ENCODE measurements at regions not wholly inside any gene's neighbourhood (a gene's known extent, or its start where the extent isn't known, plus 50 kb on each side); places are given as distances from the start of the nearest gene placed in this dataset.

GRCh38 chr16:64534180-64534780 lies 587.6 kb downstream of the CDH11 start:
- TF ChIP-seq CTCF (IDR thresholded peaks at IDR 0.05; ENCODE audit: unreplicated experiment): no peak
- Mint-ChIP-seq H3K4me1 (no peaks in the 10 kb centered on the region), H3K27ac (no peak overlapping the region), H3K4me3 (no peak overlapping the region), H3K27me3 (ENCODE audit: low read depth) (no peaks in the 10 kb centered on the region), H3K9me3 (no peaks in the 10 kb centered on the region), H3K36me3 (no peaks in the 10 kb centered on the region)
- DNase-seq (ENCODE audit: low spot score in 2 of 2, unreplicated experiment in 2 of 2): no peak

DNA sequence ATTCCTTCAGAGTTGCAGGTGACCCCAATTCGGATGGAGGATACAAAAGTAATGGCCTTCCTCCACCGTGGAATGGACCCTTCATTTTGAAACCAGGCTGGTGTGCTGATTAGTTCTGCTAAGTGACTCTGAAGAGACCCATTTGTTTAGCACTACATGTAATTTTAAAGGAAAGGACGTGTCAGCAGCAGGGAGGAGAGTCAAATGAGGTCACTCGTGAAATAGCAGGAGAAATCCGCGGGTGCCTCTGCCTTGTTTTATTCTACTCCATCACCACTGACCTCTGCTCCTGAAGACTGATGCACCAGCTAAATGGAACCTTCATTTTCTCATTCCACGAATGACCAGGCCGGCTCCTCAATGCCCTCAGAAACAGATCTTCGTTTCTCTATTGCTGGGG lies 589.2 kb downstream of the CDH11 start:
- Mint-ChIP-seq H3K9me3 (no peaks in the 10 kb centered on the region), H3K27ac (no peak overlapping the region), H3K36me3 (no peaks in the 10 kb centered on the region), H3K4me1 (no peaks in the 10 kb centered on the region), H3K4me3 (no peak overlapping the region), H3K27me3 (ENCODE audit: low read depth) (no peaks in the 10 kb centered on the region)
- TF ChIP-seq CTCF (IDR thresholded peaks at IDR 0.05; ENCODE audit: unreplicated experiment): no peak
- no peak for DNase-seq (ENCODE audit: low spot score in 2 of 2, unreplicated experiment in 2 of 2)

DNA sequence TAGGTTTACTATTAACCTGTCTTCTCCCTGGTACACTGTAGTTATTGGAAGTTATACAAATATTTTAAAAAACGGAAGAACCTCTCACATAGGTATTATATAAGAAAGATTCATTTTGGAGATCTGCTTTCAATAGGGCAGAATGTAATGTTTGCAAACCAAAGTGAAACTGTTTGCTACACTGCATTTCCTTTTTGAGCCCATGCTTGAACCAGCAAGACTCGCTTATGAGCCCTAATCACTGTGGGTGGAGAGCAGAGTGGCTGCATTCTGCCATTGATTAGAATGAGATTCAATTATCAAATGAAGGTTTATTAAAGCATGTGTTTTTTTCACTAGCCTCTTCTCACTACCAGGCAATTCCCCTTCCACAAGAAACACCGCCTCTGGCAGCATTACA lies 589.7 kb downstream of the CDH11 start:
- Mint-ChIP-seq H3K27me3 (ENCODE audit: low read depth) (no peaks in the 10 kb centered on the region), H3K36me3 (no peaks in the 10 kb centered on the region), H3K4me3 (no peak overlapping the region), H3K4me1 (no peaks in the 10 kb centered on the region), H3K27ac (no peak overlapping the region), H3K9me3 (no peaks in the 10 kb centered on the region)
- TF ChIP-seq CTCF (IDR thresholded peaks at IDR 0.05; ENCODE audit: unreplicated experiment): no peak
- DNase-seq (ENCODE audit: low spot score in 2 of 2, unreplicated experiment in 2 of 2): no peak

DNA sequence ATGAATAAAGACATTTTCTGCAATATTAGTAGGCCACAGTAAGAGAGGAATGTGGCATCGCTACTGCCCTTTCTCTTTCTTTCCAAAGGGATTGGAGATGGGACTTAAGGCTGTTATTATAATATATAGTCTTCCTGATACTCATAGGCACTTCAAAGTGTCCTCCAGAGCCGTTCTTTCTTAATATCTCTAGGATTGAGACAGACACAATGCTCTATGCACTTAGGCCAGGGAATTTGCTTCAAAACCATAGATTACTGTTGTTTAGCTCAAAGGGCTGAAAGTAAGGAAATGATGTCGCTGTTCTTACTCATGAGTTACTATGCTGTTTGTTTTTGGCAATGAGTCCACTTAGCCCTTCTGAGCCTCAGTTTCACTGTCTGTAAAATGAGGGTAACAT lies 590.5 kb downstream of the CDH11 start:
- no peak for TF ChIP-seq CTCF (IDR thresholded peaks at IDR 0.05; ENCODE audit: unreplicated experiment)
- Mint-ChIP-seq H3K9me3 (no peaks in the 10 kb centered on the region), H3K36me3 (no peaks in the 10 kb centered on the region), H3K27ac (no peak overlapping the region), H3K27me3 (ENCODE audit: low read depth) (no peaks in the 10 kb centered on the region), H3K4me1 (no peaks in the 10 kb centered on the region), H3K4me3 (no peak overlapping the region)
- no peak for DNase-seq (ENCODE audit: low spot score in 2 of 2, unreplicated experiment in 2 of 2)

GRCh38 chr16:64522548-64522947 lies 599.3 kb downstream of the CDH11 start:
- Mint-ChIP-seq H3K27ac (no peak overlapping the region), H3K4me1 (no peaks in the 10 kb centered on the region), H3K27me3 (ENCODE audit: low read depth) (no peaks in the 10 kb centered on the region), H3K36me3 (no peaks in the 10 kb centered on the region), H3K9me3 (no peaks in the 10 kb centered on the region), H3K4me3 (no peak overlapping the region)
- no peak for DNase-seq (ENCODE audit: low spot score in 2 of 2, unreplicated experiment in 2 of 2)
- TF ChIP-seq CTCF (IDR thresholded peaks at IDR 0.05; ENCODE audit: unreplicated experiment): no peak

- H3K36me3 Mint-ChIP-seq: no peaks in the 10 kb centered on the region
- H3K4me3 Mint-ChIP-seq: no peak overlapping the region
- no peaks in the 10 kb centered on the region for H3K4me1 Mint-ChIP-seq
- peaks cover 3% of the 10 kb centered on the region for H3K9me3 Mint-ChIP-seq
- DNase-seq (ENCODE audit: low spot score in 2 of 2, unreplicated experiment in 2 of 2): no peak
- H3K27me3 Mint-ChIP-seq (ENCODE audit: low read depth): no peaks in the 10 kb centered on the region
- H3K27ac Mint-ChIP-seq: no peak overlapping the region
- TF ChIP-seq CTCF (IDR thresholded peaks at IDR 0.05; ENCODE audit: unreplicated experiment): no peak
Measured at GRCh38 chr16:64513871-64514270, 608.0 kb downstream of the CDH11 start.

Data from mesothelial cell of epicardium (in vitro differentiated cells).